Gastroesophageal sphincter (tissue), 3 donors: ENCODE measurements at regions not wholly inside any gene's neighbourhood (a gene's known extent, or its start where the extent isn't known, plus 50 kb on each side); places are given as distances from the start of the nearest gene placed in this dataset.

Source experiments
- CTCF ChIP-seq, 4 experiments: fragments of 200-600 bp in 2 of 4; fragments of 450-650 bp in 2 of 4; sonication (generic) in 1 of 4; IDR thresholded peaks; one replicate each; pipeline ENCODE4 v1.5.1; 2017 to 2019; ENCODE audit warnings: antibody characterized with exemption in 4 of 4, mild to moderate bottlenecking in 2 of 4, moderate library complexity in 2 of 4
- EP300 ChIP-seq: sonication (generic); formaldehyde crosslinking; IDR thresholded peaks from one replicate; pipeline ENCODE4 v1.6.1; 2017; ENCODE audit warnings: antibody characterized with exemption, mild to moderate bottlenecking
- POLR2A ChIP-seq, 2 donors: fragments of 450-650 bp; IDR thresholded peaks; one replicate each; pipeline ENCODE4 v1.6.1; 2017; ENCODE audit warnings: antibody characterized with exemption in 2 of 2, mild to moderate bottlenecking in 2 of 2, moderate library complexity in 1 of 2

- no peak for TF ChIP-seq CTCF (IDR thresholded peaks at IDR 0.05)
- no peak for TF ChIP-seq POLR2A (IDR thresholded peaks at IDR 0.05)
- TF ChIP-seq EP300, result no peak
Measured at GRCh38 chr18:45378308-45378707, 237.0 kb upstream of the SLC14A2 start.
